ENCODE measurements at regions not wholly inside any gene's neighbourhood (a gene's known extent, or its start where the extent isn't known, plus 50 kb on each side); places are given as distances from the start of the nearest gene placed in this dataset.
"Not testable (repeated sequence)": the region's sequence is repeated elsewhere in the genome, so short reads cannot be mapped to it uniquely, and the experiment has no call there.

DNA sequence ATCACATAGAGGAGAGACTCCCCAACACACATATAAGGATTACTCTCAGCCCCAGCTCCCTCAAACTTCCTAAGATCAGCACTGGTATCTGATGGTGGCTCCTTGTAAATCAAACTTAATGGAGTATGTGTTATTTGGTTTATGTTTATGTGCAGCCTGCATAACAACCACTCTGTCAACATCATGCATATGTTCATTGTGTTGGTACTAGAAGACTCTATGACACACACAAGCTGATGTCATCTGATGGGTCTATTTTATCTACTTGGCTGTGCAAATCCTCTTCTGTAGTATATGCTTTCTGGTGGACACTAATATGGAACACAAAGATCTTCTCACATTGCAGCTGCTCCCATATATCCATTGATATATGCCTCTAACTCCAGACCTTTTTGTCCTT, 134.0 kb upstream of the FAM174A start:
- TF ChIP-seq CTCF (conservative IDR thresholded peaks at IDR 0.05) (no peak), ZFX (IDR thresholded peaks at IDR 0.05) (no peak)
- no peak overlapping the region for H3K27ac ChIP-seq

GRCh38 chr5:100398815-100399214, 136.4 kb upstream of the FAM174A start:
- not testable (repeated sequence) for H3K27ac ChIP-seq

GRCh38 chr5:100379254-100379858, 155.8 kb upstream of the FAM174A start:
- not testable (repeated sequence) for H3K27ac ChIP-seq

DNA sequence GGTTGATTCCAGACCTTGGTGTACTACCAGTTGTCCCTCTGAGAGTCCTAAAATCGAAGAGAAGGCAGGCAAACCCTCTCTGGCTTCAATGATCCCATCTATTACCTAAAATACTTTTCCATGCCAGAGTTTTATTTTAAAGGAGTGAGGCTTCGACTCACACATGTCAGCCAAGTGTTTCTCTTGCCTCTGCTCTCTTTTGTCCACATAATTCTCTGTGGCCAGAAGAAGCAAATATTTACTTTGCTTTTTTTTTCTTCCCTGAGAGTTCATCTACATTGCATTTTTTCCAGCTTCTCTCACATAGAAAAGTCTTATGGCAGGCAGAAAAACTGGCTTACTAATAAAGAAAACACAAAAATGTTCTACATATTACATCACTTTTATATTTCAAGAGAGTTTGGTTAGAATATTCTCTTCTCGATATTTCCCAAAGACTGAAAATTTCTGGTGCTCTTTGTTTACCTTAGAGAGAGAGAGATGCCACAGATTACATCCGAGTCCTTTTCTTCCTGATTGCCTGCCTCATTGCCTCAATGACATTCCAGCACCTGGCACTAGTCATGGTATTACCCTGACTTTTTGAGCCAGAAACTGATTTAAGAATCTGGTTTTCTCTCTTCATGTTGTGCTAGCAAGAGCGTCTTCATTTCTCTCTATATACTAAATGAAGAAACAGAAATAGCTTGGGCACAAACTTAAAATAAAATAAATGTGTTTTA, 170.3 kb upstream of the FAM174A start:
- H3K27ac ChIP-seq: not testable (repeated sequence)

- H3K27ac ChIP-seq: not testable (repeated sequence)
Observed at GRCh38 chr5:100364343-100364742, 170.8 kb upstream of the FAM174A start.

DNA sequence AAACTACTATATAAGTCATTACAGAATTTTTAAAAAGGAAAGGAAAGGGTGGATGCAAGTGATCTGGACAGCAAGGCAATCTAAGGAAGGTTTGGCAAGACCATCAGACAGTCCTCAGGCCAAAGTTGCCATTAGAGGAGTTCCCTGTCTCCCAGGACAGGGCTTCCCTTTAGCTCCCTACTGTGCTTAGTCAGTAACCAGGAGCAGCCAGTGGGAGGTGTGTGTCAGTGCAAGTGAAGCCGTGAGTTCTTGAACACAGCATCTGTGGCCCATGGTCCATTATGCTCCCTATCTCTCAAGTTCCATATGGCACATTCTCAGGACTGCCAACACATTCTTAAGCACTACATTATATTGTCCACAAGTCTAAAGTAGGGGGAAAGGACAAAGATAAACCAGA, 175.2 kb upstream of the FAM174A start:
- not testable (repeated sequence) for H3K27ac ChIP-seq

GRCh38 chr5:100346269-100346668, 188.9 kb upstream of the FAM174A start:
- not testable (repeated sequence) for H3K27ac ChIP-seq

DNA sequence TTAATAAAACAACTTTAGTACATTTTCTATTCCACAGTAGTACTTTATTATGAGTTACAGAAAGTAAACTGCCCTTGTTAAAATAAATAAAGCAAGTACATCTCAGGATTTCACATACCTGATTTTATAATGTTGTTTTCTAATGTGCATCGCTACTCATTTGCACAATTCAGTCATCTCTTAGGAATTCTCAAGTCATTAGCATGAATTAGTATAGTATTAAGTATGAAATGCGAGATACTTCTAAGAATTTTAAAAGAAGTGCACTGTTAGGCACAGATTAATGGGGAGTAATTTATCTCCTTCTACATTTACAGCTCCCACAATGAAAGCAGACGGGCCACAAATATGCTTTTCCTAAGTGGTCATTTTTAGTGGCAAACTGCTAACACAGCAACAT, 193.7 kb upstream of the FAM174A start:
- not testable (repeated sequence) for H3K27ac ChIP-seq

GRCh38 chr5:100322483-100322882, 212.7 kb upstream of the FAM174A start:
- TF ChIP-seq ZFX (IDR thresholded peaks at IDR 0.05) (no peak), CTCF (conservative IDR thresholded peaks at IDR 0.05) (no peak)
- H3K27ac ChIP-seq: no peak overlapping the region

DNA sequence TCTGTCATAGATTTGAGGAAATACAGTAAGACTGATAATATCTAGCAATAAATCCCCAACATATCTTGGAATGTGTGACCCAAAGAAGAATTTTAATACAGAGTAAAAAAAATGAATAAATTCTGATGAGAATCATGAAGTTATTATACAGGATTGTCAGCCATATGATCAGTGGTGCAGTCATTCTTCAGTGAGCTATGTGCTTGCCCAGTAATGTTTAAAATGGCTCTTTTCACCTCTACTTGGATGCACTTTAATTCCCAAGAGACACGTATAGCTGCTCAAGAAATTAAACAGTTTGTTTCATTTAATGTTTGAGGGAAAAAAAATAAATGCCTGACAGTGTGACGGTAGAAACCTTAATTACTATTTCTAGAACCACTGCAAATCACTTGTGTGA, 215.3 kb upstream of the FAM174A start:
- TF ChIP-seq CTCF (conservative IDR thresholded peaks at IDR 0.05): no peak
- no peak for TF ChIP-seq ZFX (IDR thresholded peaks at IDR 0.05)
- no peak overlapping the region for H3K27ac ChIP-seq

GRCh38 chr5:100313657-100314056, 221.5 kb upstream of the FAM174A start:
- H3K27ac ChIP-seq: no peak overlapping the region
- TF ChIP-seq ZFX (IDR thresholded peaks at IDR 0.05) (no peak), CTCF (conservative IDR thresholded peaks at IDR 0.05) (no peak)

Data from C4-2B (cell line).